ENCODE measurements at regions not wholly inside any gene's neighbourhood (a gene's known extent, or its start where the extent isn't known, plus 50 kb on each side); places are given as distances from the start of the nearest gene placed in this dataset.

DNA sequence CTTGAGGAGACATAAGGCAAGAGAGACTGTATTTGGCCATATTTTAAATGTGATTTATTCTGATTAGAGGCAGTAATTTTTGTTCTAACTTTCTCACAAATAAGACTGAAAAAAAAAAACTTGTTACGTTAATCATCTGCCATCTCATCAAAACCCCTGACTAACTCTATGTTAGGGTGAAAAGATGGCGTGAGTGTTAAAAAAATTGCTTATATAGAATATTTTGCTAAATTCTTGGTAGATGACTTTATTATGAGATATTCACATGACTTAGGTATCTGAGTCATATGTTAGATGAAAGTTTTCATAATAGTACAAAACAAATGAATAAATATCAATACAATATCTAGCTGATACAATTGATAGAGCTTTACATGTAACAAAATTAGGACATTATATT is 1508.7 kb upstream of the TMEFF2 start:
- no peak for DNase-seq
- no peaks in the 10 kb centered on the region for H3K27me3 ChIP-seq (ENCODE audit: control insufficient read depth, insufficient read depth)
- H3K9me3 ChIP-seq (ENCODE audit: control insufficient read depth, low read length), result no peaks in the 10 kb centered on the region
- H3K4me1 ChIP-seq (ENCODE audit: control insufficient read depth, insufficient read depth, low read length), result no peaks in the 10 kb centered on the region
- no peak overlapping the region for H3K4me3 ChIP-seq (ENCODE audit: low read length)
- intact Hi-C loops (cut with DNase I), result no loop called here
- no peak for ATAC-seq
- no peak overlapping the region for H3K27ac ChIP-seq (ENCODE audit: low read length)
- WGBS, result 84% methylated on average over 2 of the region's 2 CpGs

GRCh38 chr2:193701484-193701883 is 1506.8 kb upstream of the TMEFF2 start:
- H3K4me1 ChIP-seq (ENCODE audit: control insufficient read depth, insufficient read depth, low read length), result no peaks in the 10 kb centered on the region
- H3K4me3 ChIP-seq (ENCODE audit: low read length), result no peak overlapping the region
- WGBS, result 82% methylated on average over 3 of the region's 3 CpGs
- H3K27ac ChIP-seq (ENCODE audit: low read length), result no peak overlapping the region
- intact Hi-C loops (cut with DNase I), result no loop called here
- H3K27me3 ChIP-seq (ENCODE audit: control insufficient read depth, insufficient read depth), result no peaks in the 10 kb centered on the region
- DNase-seq (no peak), ATAC-seq (no peak)
- H3K9me3 ChIP-seq (ENCODE audit: control insufficient read depth, low read length), result no peaks in the 10 kb centered on the region

DNA sequence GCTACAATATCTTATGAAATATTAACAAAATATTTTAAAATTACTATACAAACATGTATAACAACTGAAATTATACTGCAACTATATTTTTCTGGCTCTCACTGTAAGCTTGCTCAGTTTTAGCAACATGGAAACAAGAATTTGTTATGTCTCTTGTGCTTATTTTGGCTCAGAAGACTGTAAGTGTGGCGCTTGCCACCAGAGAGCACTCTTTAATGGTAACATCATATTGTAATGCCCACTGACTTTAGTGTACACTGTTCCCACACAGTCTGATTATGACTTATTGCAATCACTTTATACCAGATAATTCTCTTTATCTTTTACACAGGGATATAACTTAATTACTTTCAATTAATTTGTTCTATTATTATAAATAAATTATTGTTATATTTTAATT is 1500.6 kb upstream of the TMEFF2 start:
- intact Hi-C loops (cut with DNase I), result no loop called here
- H3K27me3 ChIP-seq (ENCODE audit: control insufficient read depth, insufficient read depth), result no peaks in the 10 kb centered on the region
- ATAC-seq (no peak), DNase-seq (no peak)
- H3K27ac ChIP-seq (ENCODE audit: low read length), result no peak overlapping the region
- H3K4me1 ChIP-seq (ENCODE audit: control insufficient read depth, insufficient read depth, low read length), result no peaks in the 10 kb centered on the region
- 37% methylated on average over 1 of the region's 1 CpG for WGBS
- H3K9me3 ChIP-seq (ENCODE audit: control insufficient read depth, low read length), result no peaks in the 10 kb centered on the region
- no peak overlapping the region for H3K4me3 ChIP-seq (ENCODE audit: low read length)

DNA sequence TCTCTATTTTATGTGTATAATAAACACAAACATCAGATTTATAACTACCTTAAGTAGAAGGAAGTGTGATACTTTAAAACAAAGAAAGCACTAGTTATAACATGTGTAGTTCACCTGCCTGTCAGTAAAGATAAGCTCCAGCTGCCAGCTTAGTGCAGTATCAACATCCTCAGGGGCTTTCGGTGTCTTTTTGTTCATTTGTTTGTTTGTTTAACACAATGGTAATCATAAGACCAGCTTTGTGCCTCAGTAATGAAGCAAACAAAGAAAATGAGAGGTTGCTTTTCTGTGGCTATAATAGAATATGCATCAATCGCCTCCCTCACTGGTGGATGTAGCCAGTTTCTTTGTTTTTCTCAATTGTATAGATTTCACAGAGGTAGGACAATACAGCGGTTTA is 1499.0 kb upstream of the TMEFF2 start:
- Histone ChIP-seq H3K9me3 (ENCODE audit: control insufficient read depth, low read length) (no peaks in the 10 kb centered on the region), H3K4me1 (ENCODE audit: control insufficient read depth, insufficient read depth, low read length) (no peaks in the 10 kb centered on the region), H3K27ac (ENCODE audit: low read length) (no peak overlapping the region), H3K4me3 (ENCODE audit: low read length) (no peak overlapping the region), H3K27me3 (ENCODE audit: control insufficient read depth, insufficient read depth) (no peaks in the 10 kb centered on the region)
- DNase-seq, result no peak
- intact Hi-C loops (cut with DNase I), result no loop called here
- no peak for ATAC-seq
- WGBS, result 66% methylated on average over 3 of the region's 3 CpGs

DNA sequence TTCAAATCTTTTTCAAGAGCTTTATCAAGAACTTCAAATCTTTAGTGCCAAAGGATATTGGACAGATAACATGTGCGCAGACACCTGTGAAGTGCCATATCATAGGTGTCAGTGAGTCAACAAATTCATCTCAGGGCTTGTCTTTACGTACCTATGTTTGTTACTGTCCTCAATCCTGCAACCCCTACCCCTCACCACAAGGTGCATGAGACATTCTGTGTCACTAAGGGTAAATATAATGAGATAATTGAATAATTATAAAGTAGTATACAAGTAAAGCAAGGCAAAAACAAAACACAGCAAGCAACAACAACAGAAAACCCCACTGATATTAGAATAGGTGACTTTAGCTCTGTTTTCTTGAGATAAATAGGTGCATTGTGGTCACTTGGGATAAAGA is 1495.8 kb upstream of the TMEFF2 start:
- no peaks in the 10 kb centered on the region for H3K27me3 ChIP-seq (ENCODE audit: control insufficient read depth, insufficient read depth)
- ATAC-seq (no peak), DNase-seq (no peak)
- H3K27ac ChIP-seq (ENCODE audit: low read length), result no peak overlapping the region
- WGBS, result 63% methylated on average over 2 of the region's 2 CpGs
- no peak overlapping the region for H3K4me3 ChIP-seq (ENCODE audit: low read length)
- no peaks in the 10 kb centered on the region for H3K4me1 ChIP-seq (ENCODE audit: control insufficient read depth, insufficient read depth, low read length)
- no peaks in the 10 kb centered on the region for H3K9me3 ChIP-seq (ENCODE audit: control insufficient read depth, low read length)
- intact Hi-C loops (cut with DNase I), result no loop called here

DNA sequence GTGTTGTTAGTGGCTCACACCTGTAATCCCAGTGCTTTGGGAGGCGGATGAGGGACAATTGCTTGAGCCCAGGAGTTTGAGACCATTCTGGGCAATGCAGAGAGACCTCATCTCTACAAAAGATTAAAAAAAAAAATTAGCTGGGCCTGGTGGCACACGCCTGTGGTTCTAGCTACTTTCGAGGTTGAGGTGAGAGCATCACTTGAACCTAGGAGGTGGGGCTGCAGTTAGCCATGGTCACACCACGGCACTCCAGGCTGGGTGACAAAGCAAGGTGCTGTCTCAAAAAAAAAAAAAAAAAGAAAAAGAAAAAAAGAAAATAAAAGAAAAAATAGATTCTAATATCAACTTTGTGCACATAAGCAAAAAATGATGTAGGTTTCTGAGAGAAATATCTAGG is 1492.5 kb upstream of the TMEFF2 start:
- 88% methylated on average over 4 of the region's 4 CpGs for WGBS
- no peak for DNase-seq

GRCh38 chr2:193679847-193680246 is 1485.1 kb upstream of the TMEFF2 start:
- no peak for ATAC-seq
- Histone ChIP-seq H3K4me1 (ENCODE audit: control insufficient read depth, insufficient read depth, low read length) (no peaks in the 10 kb centered on the region), H3K9me3 (ENCODE audit: control insufficient read depth, low read length) (no peaks in the 10 kb centered on the region), H3K27me3 (ENCODE audit: control insufficient read depth, insufficient read depth) (no peaks in the 10 kb centered on the region), H3K27ac (ENCODE audit: low read length) (no peak overlapping the region), H3K4me3 (ENCODE audit: low read length) (no peak overlapping the region)
- intact Hi-C loops (cut with DNase I), result no loop called here
- DNase-seq, result no peak
- WGBS, result 53% methylated on average over 1 of the region's 1 CpG

More for the DNA sequence above, 1492.5 kb upstream of the TMEFF2 start:
- intact Hi-C loops (cut with DNase I), result no loop called here
- Histone ChIP-seq H3K4me1 (ENCODE audit: control insufficient read depth, insufficient read depth, low read length) (no peaks in the 10 kb centered on the region), H3K9me3 (ENCODE audit: control insufficient read depth, low read length) (no peaks in the 10 kb centered on the region), H3K4me3 (ENCODE audit: low read length) (no peak overlapping the region), H3K27ac (ENCODE audit: low read length) (no peak overlapping the region), H3K27me3 (ENCODE audit: control insufficient read depth, insufficient read depth) (no peaks in the 10 kb centered on the region)
- ATAC-seq, result no peak

- WGBS, result 77% methylated on average over 1 of the region's 1 CpG
- ATAC-seq (no peak), DNase-seq (no peak)
- H3K27ac ChIP-seq (ENCODE audit: low read length), result no peak overlapping the region
- H3K4me3 ChIP-seq (ENCODE audit: low read length), result no peak overlapping the region
- no peaks in the 10 kb centered on the region for H3K27me3 ChIP-seq (ENCODE audit: control insufficient read depth, insufficient read depth)
- no peaks in the 10 kb centered on the region for H3K4me1 ChIP-seq (ENCODE audit: control insufficient read depth, insufficient read depth, low read length)
- no peaks in the 10 kb centered on the region for H3K9me3 ChIP-seq (ENCODE audit: control insufficient read depth, low read length)
- intact Hi-C loops (cut with DNase I), result no loop called here
Measured at GRCh38 chr2:193670478-193670877, 1475.7 kb upstream of the TMEFF2 start.

GRCh38 chr2:193668557-193669323 is 1474.0 kb upstream of the TMEFF2 start:
- no peak for ATAC-seq
- DNase-seq, result no peak
- Histone ChIP-seq H3K9me3 (ENCODE audit: control insufficient read depth, low read length) (no peaks in the 10 kb centered on the region), H3K27me3 (ENCODE audit: control insufficient read depth, insufficient read depth) (no peaks in the 10 kb centered on the region), H3K4me3 (ENCODE audit: low read length) (no peak overlapping the region), H3K27ac (ENCODE audit: low read length) (no peak overlapping the region), H3K4me1 (ENCODE audit: control insufficient read depth, insufficient read depth, low read length) (no peaks in the 10 kb centered on the region)
- intact Hi-C loops (cut with DNase I), result no loop called here
- whole genome bisulfite sequencing, result 69% methylated on average over 4 of the region's 4 CpGs

DNA sequence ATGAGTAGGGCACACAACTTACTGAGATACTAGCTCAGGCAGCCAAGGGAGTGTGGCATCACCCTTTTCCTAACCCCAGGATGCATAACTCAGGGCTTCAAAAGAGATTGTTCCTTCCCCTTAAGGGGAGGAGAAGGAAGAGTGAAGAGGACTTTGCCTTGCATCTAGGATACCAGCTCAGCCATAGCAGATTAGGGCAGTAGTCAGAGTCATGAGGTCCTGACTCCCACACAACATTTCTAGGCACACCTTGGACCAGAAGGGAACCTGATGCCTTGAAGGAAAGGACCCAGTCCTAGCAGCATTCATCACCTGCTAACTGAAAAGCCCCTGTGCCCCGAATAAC is 1433.2 kb upstream of the TMEFF2 start:
- H3K27ac ChIP-seq (ENCODE audit: low read length), result no peak overlapping the region
- WGBS, result 90% methylated on average over 1 of the region's 1 CpG
- no peaks in the 10 kb centered on the region for H3K27me3 ChIP-seq (ENCODE audit: control insufficient read depth, insufficient read depth)
- intact Hi-C loops (cut with DNase I), result no loop called here
- H3K9me3 ChIP-seq (ENCODE audit: control insufficient read depth, low read length), result no peaks in the 10 kb centered on the region
- no peaks in the 10 kb centered on the region for H3K4me1 ChIP-seq (ENCODE audit: control insufficient read depth, insufficient read depth, low read length)
- DNase-seq (no peak), ATAC-seq (no peak)
- no peak overlapping the region for H3K4me3 ChIP-seq (ENCODE audit: low read length)

DNA sequence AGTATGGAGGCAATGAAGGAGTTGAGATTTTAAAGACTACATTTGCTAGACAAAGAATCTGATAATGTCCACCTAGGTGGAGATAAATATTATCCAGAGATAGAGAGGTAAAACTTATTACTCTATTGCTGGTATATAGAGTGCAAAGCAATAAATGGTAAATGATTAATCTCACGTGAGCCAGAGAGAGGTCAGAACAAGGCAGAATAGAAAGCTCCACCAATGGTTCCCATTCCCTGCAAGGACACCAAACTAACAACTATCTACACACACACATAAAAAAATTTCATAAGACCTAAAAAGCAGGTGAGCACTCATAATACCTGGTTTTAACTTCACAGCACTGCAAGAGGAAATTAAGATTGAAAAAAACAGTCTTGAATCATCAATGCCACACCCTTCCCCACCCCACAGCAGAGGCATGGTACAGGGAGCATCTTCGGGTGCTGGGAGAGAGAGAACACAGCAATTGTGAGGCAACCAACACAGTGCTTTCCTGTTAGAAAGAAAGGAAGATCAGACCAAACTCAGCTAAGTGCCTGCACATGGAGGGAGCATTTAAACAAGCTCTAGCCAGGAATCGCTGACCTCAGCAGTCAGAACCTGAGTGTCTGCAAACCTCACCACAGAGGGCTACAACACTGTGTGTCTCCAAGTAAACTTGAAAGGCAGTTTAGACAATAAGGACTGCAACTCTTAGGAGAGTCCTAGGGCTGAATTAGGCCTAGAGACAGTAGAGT is 1432.6 kb upstream of the TMEFF2 start:
- no peaks in the 10 kb centered on the region for H3K27me3 ChIP-seq (ENCODE audit: control insufficient read depth, insufficient read depth)
- H3K9me3 ChIP-seq (ENCODE audit: control insufficient read depth, low read length), result no peaks in the 10 kb centered on the region
- no peak for DNase-seq
- ATAC-seq, result no peak
- 55% methylated on average over 3 of the region's 3 CpGs for WGBS
- no peak overlapping the region for H3K27ac ChIP-seq (ENCODE audit: low read length)
- H3K4me1 ChIP-seq (ENCODE audit: control insufficient read depth, insufficient read depth, low read length), result no peaks in the 10 kb centered on the region
- intact Hi-C loops (cut with DNase I), result no loop called here
- no peak overlapping the region for H3K4me3 ChIP-seq (ENCODE audit: low read length)
